Activated T-cell treated with anti-CD3 and anti-CD28 coated beads for 24 hours (primary cell): ENCODE measurements at regions not wholly inside any gene's neighbourhood (a gene's known extent, or its start where the extent isn't known, plus 50 kb on each side); places are given as distances from the start of the nearest gene placed in this dataset.

Experiments used
- DNase-seq: peaks from one replicate; pipeline ENCODE4 v3.0.0-alpha.2; 2020; ENCODE audit warnings: low read depth

DNA sequence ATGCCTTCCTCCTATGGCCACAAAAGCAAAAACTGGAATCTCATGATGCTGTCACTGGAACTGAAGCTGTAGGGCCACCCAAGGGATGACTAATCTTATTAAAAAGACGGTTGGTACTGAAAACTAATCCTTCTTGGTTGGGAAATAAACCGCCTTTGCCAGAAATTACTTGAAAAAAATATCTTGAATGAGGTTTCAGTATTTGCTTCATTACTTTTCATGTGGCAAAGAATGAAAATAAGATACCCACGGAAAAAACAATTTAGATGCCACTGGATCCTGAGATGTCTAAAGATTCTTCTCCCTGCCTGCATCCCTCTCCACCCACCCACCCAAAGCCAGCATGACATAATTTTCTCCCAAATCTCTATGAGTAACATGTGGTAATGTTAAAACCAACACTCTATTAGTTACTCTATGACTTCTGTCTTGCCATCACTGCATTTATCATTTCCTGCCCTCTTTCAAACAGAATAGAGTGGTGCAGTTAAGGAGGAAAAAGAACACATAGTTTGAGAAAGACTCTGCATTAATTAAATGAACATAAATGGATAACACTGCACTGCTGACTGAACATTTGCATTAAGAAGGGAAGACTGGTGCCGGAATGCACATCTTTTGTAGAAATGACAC is 111.8 kb upstream of the DPH6 start:
- DNase-seq: no peak

- no peak for DNase-seq
Observed at GRCh38 chr15:35663956-35664355, 118.0 kb upstream of the DPH6 start.

GRCh38 chr15:35665896-35666536 is 120.1 kb upstream of the DPH6 start:
- DNase-seq: no peak

- DNase-seq: no peak
Observed at GRCh38 chr15:35667908-35668307, 121.9 kb upstream of the DPH6 start.

DNA sequence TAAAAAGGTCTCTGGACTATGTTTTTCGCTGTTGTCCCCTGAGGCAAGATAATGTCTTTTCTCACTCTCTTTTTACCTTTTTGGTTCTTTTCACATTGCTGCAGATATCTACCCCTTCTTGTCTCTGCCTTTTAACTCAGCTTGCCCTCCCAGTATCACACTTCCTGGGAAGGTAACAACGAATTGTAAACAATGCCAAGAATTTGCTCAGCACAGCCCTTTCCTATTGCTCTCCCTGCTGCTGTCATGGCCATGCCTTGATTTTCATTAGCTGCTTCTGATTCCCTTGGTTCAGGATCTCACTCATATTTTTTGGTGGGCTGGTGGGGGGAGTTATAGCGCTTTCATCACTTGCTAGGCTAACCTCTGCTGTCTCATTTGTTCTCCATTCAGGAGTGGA is 123.1 kb upstream of the DPH6 start:
- DNase-seq: no peak

DNA sequence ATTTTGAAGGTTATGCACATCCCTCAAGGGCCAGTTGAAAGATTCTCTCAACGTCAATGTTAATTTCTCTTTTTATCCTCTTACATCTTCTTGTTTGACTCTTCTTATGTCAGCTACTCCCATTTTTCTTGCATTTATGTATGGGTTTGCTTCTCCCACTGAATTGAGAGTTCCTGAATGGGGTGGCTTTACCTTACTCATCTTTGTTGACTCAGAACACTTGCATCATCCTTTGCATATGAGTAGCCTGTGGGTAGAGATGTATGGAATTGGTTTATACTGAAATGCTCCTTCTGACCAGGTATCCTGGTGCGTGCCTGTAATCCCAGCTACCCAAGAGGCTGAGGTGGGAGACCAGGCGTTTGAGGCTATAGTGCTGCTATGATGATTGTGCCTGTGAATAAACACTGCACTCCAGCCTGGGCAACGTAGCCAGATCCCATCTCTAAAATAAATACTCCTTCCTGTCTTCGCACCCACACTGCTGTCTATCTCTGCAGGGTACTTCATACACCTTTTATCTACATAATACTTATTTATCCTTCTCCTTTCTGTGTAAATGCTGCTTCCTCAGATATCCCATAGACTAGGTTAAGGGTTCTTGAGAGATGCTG is 123.6 kb upstream of the DPH6 start:
- no peak for DNase-seq

DNA sequence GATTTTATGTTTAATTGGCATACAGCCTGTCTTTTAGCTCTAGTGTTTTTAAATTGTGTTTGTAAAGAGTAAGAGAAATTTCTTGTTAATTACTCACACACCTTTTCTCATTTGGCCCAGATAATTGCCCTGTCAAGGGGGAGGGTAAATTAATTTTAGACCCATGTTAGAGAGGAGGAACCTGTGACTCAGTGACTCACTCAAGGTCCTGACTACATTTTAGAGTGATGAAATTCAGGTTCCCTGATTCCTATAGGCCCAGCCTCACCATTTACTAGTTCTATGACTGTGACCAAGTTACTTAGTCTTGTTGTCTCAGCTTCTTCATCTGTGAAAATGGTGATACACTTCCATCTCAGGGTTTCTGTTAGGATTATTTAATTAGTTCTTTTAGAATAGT is 125.2 kb upstream of the DPH6 start:
- no peak for DNase-seq

DNA sequence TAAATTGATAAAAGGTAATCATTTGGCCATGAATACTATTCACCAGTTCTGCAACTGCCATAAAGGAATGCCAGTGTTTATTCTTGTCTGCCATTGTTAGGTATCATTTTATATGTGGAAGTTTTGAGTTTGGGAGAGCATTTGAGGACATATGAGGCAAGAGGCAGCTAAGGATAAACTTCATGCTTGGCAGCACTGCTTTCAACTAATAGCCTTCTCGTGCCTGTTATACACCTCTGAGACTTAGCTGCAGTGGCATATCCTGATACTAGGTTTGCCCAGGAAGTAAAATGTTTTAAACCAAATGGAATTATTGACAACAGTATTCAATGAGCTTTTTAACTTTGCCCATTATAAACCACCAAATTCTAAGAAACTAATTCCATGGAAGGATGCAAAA is 126.0 kb upstream of the DPH6 start:
- no peak for DNase-seq

DNA sequence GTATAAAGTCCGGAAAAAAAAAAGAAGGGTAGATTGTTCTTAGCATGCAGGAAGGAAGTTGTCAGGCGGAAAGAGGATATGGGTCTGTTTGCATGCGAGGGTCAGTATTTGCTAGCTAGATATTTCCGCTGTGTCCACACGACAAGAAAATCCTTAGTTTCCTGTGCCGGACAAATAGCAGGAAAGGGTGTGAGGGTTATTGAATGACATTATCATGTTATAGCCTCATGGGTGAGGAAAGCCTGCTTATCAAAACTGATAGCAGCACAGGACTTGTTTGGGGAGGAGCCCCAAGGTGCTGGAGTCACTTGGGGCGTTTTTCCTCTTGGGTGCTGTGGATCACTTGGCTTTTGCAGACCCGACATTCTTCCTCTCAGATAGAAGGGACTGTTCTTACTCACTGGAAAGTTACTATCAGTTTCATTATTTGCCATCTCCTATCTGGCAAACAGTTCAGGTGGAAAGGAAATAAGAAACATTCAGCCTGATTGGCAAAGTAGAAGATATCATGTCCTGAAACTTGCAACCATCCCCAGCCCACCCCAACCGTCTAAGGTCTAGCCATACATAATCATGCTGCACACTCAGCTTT is 127.2 kb upstream of the DPH6 start:
- no peak for DNase-seq

GRCh38 chr15:35674873-35675781 is 129.2 kb upstream of the DPH6 start:
- no peak for DNase-seq

- DNase-seq: no peak
Observed at GRCh38 chr15:35678774-35679173, 132.8 kb upstream of the DPH6 start.

- no peak for DNase-seq
Observed at GRCh38 chr15:35679186-35679585, 133.2 kb upstream of the DPH6 start.

DNA sequence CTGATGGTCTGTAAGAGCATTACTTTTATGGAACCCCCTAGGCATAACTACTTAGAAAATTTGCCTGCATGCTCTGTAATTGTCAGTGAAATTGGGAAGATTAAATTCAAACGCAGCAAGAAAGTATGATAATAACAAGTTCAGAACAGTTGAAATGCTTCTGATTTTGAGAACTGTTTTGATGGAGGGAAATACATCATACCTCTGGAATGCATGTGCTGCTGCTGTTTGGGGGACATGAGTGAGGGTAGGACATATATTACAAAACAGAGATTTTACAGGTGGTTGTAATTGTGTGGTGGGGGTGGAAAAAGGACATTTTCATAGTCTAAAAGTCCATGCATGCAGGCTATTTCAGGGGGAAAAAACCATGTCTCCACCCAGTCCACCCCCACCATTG is 135.0 kb upstream of the DPH6 start:
- DNase-seq: no peak

DNA sequence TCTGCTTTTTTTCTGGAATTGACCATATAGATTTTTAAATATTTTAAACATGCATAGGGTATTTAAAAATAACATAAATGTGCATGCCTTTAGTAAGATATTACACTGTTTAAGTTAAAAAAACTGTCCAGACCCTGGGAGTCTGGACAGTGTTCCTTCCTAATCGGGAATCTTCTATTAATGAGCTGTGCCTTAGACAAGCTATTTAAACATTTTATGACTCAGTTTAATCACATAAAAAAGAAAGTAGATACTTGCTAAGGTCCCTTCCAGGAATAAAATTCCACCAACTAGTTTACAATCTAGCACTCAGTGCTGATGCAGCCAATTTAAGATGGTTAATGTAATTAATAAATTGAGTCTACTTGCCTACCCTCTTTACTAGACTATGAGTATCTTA is 140.4 kb upstream of the DPH6 start:
- no peak for DNase-seq

GRCh38 chr15:35689266-35689665 is 143.3 kb upstream of the DPH6 start:
- DNase-seq: no peak

- no peak for DNase-seq
Observed at GRCh38 chr15:35690089-35690488, 144.1 kb upstream of the DPH6 start.

DNA sequence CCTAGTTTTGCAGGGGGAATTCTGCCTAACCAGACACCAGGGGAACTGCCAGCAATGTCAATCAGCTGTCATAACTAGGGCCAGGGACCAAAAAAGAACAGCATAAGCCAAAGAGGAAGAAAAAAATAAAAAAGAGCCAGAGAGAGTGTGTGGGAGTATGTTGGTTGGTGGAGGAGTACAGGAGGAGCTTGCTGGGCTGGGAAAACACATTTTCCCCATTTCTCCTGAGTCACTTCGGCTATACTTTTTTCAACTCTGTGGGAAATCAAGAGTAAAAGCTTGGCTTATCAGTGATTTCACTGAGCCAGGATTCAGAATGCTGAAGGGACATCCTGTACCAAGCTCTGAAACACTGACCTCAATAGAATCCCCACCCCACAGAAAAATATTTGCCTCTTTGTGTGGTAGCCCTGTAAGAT is 144.7 kb upstream of the DPH6 start:
- DNase-seq: no peak

GRCh38 chr15:35691173-35691761 is 145.3 kb upstream of the DPH6 start:
- DNase-seq: no peak

GRCh38 chr15:35691891-35692867 is 146.2 kb upstream of the DPH6 start:
- no peak for DNase-seq

DNA sequence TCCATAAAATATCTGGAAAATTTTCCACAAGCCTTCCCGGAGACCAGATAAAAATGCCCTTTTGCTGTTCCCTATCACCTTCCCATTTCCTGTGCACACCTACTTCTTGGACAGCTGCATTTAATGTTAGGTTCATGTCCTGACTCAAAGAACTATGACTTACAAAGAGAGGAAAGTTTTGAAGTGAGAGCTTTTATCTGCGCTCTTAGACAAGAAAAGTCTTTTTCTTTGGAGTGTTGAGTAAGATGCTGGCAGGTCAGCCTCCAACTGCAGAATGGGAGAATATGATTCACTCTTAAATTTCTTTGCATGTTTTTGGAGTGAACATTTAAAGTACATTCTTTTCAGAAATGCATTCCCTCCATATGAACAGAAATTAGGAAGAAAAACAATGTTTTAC is 147.3 kb upstream of the DPH6 start:
- no peak for DNase-seq

- DNase-seq: no peak
Observed at GRCh38 chr15:35693886-35694285, 147.9 kb upstream of the DPH6 start.
